Nephron progenitor cell (in vitro differentiated cells): ENCODE measurements at regions not wholly inside any gene's neighbourhood (a gene's known extent, or its start where the extent isn't known, plus 50 kb on each side); places are given as distances from the start of the nearest gene placed in this dataset.

Experiments
- DNase-seq: peaks from one replicate; pipeline ENCODE4 v3.0.0; 2021
- H3K27ac Mint-ChIP-seq: 2 replicates; pipeline ENCODE4 v1.8.0; 2021; ENCODE audit warnings: mild to moderate bottlenecking, moderate library complexity, mixed read lengths
- H3K27me3 Mint-ChIP-seq: 2 replicates; pipeline ENCODE4 v1.8.0; 2021; ENCODE audit warnings: mild to moderate bottlenecking, low read depth, mixed read lengths; ENCODE audit not compliant: poor library complexity
- H3K36me3 Mint-ChIP-seq: 2 replicates; pipeline ENCODE4 v1.8.0; 2021; ENCODE audit warnings: low read depth, mixed read lengths
- H3K4me1 Mint-ChIP-seq: 2 replicates; pipeline ENCODE4 v1.8.0; 2021; ENCODE audit warnings: mixed read lengths
- H3K4me3 Mint-ChIP-seq: 2 replicates; pipeline ENCODE4 v1.8.0; 2021; ENCODE audit warnings: mild to moderate bottlenecking, moderate library complexity, mixed read lengths
- H3K9me3 Mint-ChIP-seq: 2 replicates; pipeline ENCODE4 v1.8.0; 2021; ENCODE audit warnings: mild to moderate bottlenecking, moderate library complexity, mixed read lengths
- CTCF ChIP-seq: fragments of 200-600 bp; sonication (generic); IDR thresholded peaks from 2 replicates; pipeline ENCODE4 v1.5.0; 2021; ENCODE audit warnings: antibody characterized with exemption

- Mint-ChIP-seq H3K4me1 (peaks cover 23% of the 10 kb centered on the region), H3K4me3 (no peak overlapping the region), H3K27me3 (peaks cover 3% of the 10 kb centered on the region), H3K9me3 (peaks cover 36% of the 10 kb centered on the region), H3K27ac (no peak overlapping the region), H3K36me3 (no peaks in the 10 kb centered on the region)
- no peak for TF ChIP-seq CTCF
- no peak for DNase-seq
Observed at GRCh38 chr10:44704616-44705015, 206.5 kb upstream of the TMEM72 start.

GRCh38 chr10:44706745-44707144 is 204.4 kb upstream of the TMEM72 start:
- Mint-ChIP-seq H3K4me1 (peaks cover 23% of the 10 kb centered on the region), H3K27me3 (peaks cover 7% of the 10 kb centered on the region)
- TF ChIP-seq CTCF, result no peak

GRCh38 chr10:44713307-44713706 is 197.8 kb upstream of the TMEM72 start:
- no peak for DNase-seq
- no peak for TF ChIP-seq CTCF
- no peak overlapping the region for H3K4me3 Mint-ChIP-seq
- peaks cover 18% of the 10 kb centered on the region for H3K27me3 Mint-ChIP-seq
- no peak overlapping the region for H3K27ac Mint-ChIP-seq
- H3K4me1 Mint-ChIP-seq, result peaks cover 24% of the 10 kb centered on the region
- H3K9me3 Mint-ChIP-seq, result no peaks in the 10 kb centered on the region
- H3K36me3 Mint-ChIP-seq, result no peaks in the 10 kb centered on the region

More at GRCh38 chr10:44706745-44707144, 204.4 kb upstream of the TMEM72 start:
- no peaks in the 10 kb centered on the region for H3K36me3 Mint-ChIP-seq
- peaks cover 27% of the 10 kb centered on the region for H3K9me3 Mint-ChIP-seq
- H3K27ac Mint-ChIP-seq, result no peak overlapping the region
- no peak overlapping the region for H3K4me3 Mint-ChIP-seq
- no peak for DNase-seq

- no peak overlapping the region for H3K27ac Mint-ChIP-seq
- peaks cover 6% of the 10 kb centered on the region for H3K9me3 Mint-ChIP-seq
Observed at GRCh38 chr10:44714451-44714850, 196.7 kb upstream of the TMEM72 start.

GRCh38 chr10:44715136-44715535 is 196.0 kb upstream of the TMEM72 start:
- H3K27ac Mint-ChIP-seq, result no peak overlapping the region
- no peaks in the 10 kb centered on the region for H3K36me3 Mint-ChIP-seq
- H3K9me3 Mint-ChIP-seq, result peaks cover 9% of the 10 kb centered on the region
- H3K27me3 Mint-ChIP-seq, result peaks cover 21% of the 10 kb centered on the region
- peaks cover 15% of the 10 kb centered on the region for H3K4me1 Mint-ChIP-seq
- no peak for TF ChIP-seq CTCF
- H3K4me3 Mint-ChIP-seq, result no peak overlapping the region
- DNase-seq, result no peak

More at GRCh38 chr10:44714451-44714850, 196.7 kb upstream of the TMEM72 start:
- Mint-ChIP-seq H3K4me1 (peaks cover 15% of the 10 kb centered on the region), H3K36me3 (no peaks in the 10 kb centered on the region), H3K4me3 (no peak overlapping the region), H3K27me3 (peaks cover 18% of the 10 kb centered on the region)
- no peak for TF ChIP-seq CTCF
- no peak for DNase-seq

- no peak for TF ChIP-seq CTCF
Observed at GRCh38 chr10:44716470-44717015, 194.6 kb upstream of the TMEM72 start.

More at GRCh38 chr10:44716470-44717015, 194.6 kb upstream of the TMEM72 start:
- Mint-ChIP-seq H3K4me3 (no peak overlapping the region), H3K27ac (peak overlapping the region; percentile 19), H3K36me3 (no peaks in the 10 kb centered on the region), H3K9me3 (peaks cover 9% of the 10 kb centered on the region), H3K27me3 (peaks cover 16% of the 10 kb centered on the region), H3K4me1 (peaks cover 15% of the 10 kb centered on the region)
- DNase-seq, result no peak
